ENCODE measurements at regions not wholly inside any gene's neighbourhood (a gene's known extent, or its start where the extent isn't known, plus 50 kb on each side); places are given as distances from the start of the nearest gene placed in this dataset.

DNA sequence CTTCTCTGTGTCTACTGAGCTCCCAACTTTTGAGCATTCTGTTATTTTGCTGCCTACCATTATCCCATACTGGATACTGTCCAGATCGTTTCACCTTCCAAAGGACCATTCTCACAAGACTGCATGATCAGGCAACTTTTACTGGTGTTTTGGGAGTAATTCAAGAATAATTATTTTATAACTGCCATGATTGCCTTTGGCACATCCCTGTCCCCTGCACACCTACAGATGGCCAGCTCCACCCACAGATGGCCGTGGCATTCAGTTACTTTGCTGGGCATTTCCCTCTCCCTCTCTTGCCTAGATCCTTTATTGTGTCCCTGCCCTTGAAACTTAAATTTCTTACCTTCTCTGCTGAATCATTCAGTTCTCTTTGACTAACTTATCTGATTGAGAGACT is 263.9 kb downstream of the DIPK2A start:
- no peak for DNase-seq

DNA sequence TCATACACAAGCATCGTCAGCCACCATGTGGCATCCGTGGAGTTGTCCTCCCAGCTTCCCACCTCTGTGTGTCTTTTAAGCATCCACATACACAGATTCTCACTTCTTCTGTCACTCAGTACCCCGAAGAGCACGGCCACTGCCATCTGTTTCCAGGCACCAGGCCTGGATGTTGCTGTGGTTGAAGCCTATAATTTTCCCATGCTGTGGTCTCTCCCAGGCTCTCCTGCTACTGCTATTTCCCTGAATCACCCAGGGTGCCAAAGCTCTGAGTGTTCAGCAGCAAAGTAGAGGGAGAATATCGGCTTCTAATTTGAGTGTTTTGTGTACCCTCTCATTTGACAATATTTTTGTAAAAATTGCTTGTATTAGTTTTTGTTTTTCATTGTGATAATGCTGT is 265.7 kb downstream of the DIPK2A start:
- no peak for DNase-seq

DNA sequence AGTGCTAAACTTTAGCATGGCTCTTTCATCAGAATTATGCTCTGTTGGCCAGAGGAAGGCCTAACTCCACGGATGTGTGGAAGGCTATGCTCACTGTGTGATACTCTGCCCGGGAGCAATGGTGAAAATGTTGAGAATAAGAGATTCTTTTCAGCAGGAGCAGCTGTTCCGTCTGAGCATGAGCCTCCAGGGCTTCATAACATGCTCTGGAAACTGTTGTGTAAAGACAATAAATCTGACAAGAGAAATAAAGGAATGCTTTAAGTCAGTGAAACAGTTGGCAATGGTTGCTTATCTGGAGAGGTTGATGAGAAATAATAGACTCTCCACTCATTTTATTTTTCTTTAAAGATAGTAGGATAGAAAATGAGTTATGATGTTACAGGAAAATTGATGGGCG is 269.8 kb downstream of the DIPK2A start:
- peak; percentile 17 for DNase-seq

DNA sequence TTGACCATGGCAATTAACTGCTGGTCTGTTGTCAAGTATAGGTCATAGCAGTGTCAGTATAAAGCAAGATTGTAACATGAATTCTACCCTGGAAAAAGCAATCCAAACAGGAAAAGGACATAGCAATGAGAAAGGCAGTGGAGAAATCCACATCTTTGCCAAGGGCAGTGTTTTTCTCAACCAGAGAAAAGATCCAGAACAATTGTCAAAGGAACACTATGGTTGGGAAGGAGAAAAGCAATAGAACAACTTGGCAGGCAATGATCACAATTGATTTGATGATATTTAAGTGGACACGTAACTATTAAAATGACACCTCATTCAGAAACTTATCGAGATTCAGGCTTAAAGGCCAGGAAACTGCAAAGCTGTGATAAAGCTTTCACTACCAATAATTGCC is 271.1 kb downstream of the DIPK2A start:
- no peak for DNase-seq

DNA sequence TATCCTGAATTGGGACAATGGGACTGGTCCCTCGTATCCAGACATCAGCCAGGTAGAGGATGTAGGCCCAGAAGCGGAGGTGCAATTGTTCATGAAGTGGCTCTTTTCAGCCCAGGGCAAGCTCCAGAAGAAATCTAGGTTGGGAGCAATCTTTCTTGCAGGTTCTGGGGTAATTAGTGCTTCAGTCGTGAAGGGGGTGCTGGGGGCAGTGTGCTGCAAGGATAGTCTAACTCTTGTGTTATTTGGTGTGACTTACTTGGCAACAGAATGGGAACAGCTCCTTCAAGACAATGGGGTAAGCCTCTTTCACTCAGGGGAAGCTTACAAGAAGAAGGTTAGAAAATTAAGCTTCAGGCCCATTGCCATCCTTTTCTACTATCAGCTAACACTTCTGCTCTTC is 273.0 kb downstream of the DIPK2A start:
- DNase-seq = no peak

DNA sequence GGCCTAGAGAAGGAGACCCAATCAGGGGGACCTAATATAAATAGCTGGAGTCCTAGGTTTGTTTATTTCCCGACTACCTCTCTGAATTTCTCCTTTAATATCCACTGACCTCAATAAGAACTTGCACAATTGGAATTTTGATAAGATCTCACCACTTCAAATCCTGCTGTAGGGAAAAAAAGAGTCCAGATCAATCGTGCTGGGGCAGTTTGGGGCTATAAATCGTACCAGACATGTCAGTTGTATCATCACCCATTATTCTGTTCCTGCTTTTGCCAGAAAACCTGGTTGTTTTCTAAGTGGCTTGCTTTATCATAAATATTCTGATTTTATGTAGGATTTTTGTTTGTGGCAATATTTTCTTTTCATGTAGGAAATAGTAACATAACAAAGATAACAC is 281.3 kb downstream of the DIPK2A start:
- DNase-seq = no peak

DNA sequence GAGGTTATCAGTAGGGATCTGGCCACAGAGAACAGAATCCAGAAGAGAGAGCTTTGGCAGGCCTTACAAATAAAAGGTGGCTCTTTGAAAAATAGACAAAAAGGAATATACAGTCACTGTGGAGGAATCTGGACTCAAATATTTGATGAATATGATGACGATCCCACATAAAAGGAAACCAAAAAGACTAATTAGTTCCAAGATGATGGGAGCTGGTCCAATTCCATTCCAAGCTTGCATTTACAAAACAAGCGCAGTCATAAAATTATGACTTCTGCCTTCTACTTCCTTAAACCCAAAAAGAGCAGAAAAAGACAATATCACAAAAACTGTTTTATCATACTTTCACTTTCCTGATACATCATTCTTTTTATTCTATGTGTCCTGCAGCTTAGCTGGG is 285.8 kb downstream of the DIPK2A start:
- DNase-seq = peak; percentile 39

DNA sequence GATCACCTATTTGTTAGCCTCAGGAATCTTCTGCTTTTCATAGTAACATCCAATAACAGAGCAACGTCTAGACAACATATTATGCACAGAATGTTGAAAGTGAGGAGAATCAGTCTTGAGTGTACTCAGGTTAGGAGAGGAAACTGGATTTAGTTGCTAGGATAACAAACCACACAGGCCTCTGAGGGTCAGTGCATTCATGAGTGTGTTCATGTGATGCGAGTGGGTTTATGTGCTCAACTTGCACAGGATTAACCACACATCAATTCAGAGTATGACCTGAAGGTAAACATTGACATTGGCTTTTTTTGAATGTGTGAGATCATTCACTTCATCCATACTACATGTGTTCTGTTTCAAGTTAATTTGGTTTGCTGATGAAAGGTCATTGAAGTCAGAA is 287.6 kb downstream of the DIPK2A start:
- DNase-seq = no peak

DNA sequence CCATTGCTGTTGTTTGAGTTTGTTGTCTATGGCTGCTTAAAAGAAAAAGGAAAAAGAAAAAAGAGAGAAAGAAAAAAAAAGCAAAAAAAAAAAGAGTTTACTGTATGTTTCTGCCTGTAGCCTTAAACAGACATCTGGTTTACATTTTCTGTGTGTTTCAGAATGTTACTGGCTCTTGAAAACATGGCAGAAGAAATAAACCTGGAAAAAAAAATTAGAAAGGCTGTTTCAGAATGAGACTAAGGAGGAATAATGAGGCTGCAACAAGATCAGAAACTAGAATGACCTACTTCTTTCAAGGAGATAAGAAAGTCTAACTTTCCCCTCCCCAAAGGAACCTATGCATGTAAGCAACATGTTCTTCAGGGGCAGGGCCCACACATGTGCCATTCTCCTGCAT is 292.1 kb downstream of the DIPK2A start:
- DNase-seq = no peak

DNA sequence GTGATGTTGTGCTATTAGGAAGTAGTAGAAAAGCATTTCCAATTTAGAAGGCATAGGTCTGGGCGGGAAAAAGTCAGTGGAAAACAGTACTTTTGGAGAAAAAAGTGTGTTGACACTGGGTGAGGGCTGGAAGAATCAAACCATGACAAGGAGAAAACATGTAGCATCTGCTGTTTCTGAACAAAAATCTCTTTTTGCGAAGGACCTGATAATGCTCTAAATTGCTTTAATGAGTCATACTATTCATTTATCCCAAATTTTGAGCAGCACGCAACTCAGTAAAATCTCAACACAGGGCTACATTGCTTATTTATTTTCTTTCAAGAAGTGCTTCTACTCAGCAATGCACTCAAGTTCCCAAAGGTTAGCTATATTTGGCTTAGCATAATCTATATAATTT is 292.7 kb downstream of the DIPK2A start:
- DNase-seq = no peak

DNA sequence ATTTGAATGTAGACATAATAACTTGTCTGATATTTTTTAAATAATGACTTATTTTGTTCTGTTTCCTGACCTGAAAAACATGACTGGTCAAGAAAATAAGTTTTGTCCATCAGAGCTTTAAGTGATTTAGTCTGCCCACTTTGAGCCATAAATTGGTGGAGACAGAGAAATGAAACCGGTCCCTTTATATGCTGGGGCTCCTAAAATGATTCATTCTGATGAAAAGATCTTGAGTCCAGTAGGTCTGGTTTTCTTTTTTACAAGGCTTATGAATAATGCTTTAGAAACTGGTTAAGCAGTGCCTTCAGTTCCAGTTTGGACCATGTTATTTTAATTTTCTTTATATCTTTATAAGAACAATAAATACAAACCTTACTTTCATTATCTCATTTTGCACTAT is 293.2 kb downstream of the DIPK2A start:
- no peak for DNase-seq

DNA sequence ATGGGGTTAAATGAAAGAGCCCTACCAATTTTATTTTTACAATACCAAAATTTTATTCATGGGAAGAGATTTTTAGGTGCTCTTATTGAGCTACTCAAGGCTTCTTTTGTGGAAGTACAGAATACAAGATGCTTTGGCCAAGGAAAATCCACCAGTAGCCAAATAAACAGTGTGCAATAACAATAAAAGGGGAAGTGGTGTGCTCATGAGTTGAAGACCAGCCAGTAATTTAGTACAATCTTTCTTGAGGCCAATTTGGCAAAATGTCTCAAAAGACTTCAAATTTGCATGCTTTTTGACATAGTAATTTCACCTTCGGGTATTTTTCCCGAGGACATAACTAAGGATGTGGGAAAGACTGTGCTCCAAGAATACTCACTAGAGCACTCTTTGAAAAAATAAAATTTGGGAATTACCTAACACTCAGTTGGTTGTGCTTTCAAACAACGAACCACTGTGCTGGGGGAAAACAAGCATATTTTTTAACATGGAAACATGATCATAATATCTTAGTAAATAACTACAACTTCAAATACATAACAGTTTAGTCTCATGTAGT is 294.0 kb downstream of the DIPK2A start:
- DNase-seq = no peak

DNA sequence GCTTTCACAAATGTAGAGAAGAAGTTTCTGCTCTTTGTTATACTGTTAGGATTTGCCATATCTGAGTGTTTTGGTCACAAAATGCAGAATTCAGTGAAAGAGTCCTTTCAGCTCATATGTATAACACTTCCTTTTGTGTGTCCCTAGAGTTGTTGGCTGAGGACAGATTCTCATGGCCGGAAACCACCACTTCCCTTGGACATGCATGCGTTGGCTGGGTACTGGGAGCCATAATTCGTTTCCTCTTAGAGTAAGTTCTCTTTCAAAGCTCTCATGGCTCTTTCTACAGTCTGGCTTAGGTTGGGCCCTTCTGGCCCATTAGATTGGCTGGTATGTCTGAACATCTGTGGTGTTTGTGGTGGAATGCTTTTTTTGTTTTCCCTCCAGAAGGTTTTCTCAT is 298.5 kb downstream of the DIPK2A start:
- DNase-seq = no peak

DNA sequence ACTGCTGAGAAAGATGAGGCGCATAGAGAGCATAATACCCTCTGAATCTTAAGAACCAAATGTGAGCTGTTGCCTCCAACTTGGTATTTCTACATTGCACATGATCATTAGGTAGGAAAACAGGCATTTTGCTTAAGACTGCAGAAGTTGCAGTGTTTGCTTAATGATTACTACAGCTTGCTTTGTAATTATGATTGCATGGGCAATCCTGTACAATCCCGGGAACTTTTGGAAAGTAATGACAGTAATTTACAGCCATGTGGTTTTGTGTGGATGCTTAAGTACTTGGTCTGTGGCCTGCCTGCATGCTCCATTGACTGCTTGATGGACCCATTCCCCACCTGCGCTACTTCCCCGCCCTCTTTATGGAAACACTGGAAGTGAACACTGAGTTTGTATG is 301.1 kb downstream of the DIPK2A start:
- DNase-seq = peak; percentile 31

DNA sequence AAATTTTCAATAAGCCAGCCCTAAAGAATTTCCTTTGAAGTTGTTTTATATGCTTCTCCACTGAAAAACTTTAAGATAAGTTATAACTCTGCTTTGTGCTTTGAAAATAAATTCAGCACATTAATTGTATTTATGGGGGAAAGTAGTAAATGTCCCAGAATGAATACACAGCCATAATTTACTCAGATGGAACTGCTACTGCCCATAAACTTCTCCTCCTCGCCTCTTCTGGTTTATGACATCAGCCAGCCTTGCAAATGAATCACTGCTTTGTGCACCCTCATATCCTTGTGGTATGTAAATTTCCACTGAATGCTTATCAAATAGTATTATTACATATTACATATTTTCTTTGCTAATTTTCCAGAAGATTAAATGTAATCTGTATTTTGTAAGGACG is 302.0 kb downstream of the DIPK2A start:
- DNase-seq = peak; percentile 62

DNA sequence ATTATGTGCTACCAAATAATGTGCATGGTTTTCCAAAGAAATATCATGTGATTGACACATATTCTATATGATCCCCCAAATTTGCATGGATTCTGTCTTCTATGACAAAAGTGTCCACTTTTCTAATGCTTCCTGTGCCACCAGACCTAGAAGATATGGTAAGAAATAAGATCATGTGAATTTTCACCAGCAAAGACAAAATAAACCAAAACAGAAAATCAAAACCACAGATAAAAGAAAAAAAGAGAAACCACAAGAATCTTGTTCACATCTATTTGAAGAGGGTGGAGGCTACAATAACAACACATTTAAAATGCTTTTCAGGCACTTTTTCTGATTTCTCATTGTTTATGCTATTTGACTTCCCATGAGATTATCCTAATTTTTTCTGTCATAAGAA is 303.4 kb downstream of the DIPK2A start:
- no peak for DNase-seq

DNA sequence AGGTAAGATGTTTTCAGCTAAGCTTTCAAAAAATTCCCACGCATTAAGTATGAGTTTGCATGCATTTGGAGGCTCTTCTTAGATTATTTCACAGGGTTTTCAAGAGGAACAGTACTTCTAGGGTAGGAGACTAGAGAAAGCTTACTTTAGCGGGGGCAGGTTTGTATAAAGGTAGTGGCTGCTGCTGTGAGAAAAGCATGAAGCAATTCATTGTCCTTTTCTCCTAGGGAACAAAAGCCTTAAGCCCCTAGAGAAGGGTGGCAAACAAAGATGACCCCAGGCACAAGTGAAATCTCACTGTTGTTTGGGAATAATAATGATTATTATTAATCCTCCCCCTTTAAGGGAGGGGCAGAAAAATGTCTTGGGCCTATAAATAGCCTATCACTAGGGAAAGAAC is 310.7 kb downstream of the DIPK2A start:
- no peak for DNase-seq

DNA sequence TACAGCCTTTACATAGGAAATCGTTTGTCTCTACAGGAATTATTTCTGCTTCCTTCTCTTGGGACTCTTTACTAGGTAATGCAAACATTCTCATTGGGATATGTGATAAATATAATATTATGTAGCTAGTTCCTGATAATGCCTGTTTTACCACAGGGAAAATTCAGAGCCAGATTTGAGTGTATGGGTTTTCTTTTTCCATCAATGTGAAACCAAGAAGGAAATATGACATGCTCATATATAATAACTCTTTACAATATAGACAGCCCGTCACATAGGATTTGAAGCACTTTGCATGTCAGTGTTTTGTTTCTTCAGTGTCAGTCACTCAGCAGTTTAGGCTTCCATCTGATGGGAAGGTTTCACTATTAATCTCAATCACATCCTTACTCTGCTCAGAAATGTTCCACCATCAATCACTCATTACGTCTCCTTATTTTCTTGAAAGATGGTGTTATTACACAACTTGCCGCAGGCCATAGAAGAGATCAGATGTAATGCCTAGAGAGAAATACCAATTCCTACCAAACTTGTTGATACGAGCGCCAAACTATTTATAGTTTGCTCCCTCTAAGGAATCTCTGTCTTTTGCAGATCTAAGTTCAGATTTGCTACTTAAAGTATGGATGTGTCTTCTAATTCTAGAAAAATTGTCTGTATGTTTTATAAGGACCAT is 314.8 kb downstream of the DIPK2A start:
- DNase-seq = no peak

DNA sequence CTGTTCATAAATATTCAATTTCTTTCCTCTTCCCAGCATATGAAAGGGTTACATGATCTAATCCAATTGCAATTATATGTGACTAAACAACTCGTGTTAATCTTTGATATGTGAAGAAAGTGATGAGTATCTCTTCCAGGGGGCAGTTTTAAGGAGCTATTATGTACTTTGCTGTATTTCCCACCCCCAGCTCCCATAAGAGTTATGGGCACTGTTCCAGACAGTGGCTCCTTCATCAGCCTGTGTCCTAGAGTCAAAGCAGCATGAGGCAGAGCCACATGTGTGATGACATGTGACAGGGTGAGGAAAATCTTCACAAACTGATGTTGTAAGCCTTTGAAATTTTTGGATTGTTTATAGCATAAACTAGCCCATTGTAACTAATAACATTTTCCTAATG is 315.4 kb downstream of the DIPK2A start:
- no peak for DNase-seq

DNA sequence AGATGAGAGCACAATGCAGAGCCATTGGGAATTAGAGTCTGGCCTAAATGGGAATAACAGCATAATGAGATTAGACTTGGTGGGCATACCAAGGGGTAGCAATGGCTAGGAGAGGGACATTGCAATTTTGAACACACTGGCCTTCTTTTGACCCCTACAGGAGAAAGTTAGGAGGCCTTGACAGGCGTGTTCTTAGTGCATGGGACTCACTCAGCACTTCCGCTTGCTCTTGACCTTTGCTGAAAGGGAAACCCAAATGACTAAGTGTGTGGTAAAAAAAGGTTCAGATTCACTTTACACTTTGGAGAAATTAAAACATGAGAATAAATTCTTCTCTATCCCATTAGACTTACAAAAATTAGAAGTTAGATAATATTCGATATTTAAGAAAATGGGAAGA is 317.4 kb downstream of the DIPK2A start:
- no peak for DNase-seq

DNA sequence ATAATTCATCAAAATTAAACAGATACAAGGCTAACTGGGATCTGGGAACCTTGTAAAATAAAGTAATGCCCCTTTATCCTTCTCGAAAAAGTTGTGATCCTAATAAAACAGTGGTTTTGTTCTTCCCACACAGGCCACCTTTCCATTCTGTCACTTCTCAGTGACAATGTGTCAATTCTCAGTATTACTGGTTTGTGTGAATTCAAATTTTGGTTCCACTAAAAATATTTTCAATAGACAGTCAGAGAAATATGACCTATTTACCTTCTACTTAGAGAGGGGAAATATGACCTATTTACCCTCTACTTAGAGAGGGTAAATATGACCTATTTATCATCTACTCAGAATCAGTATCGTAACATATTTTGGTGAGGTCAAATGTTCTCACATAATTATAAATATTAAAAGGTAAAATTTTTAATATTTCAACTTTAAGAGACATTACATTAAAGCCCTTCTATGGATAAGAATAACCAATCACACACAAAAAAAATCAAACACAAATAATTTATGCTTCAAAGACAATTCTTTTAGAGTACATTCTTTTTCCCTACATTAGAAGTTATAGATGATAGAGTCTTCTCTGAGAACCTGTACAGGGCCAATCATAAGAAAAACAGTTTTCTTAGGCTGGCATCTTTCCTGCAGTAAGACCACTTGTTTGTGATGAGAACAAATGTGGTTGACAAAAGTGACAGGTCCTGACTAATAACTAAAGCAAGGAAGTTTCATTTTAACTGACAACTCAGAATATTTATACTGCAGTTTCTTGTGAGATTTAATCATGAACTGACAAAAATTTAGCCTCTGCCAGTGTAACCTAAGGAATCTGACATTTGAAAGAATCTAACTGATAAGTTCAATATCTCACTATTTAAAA is 323.3 kb downstream of the DIPK2A start:
- no peak for DNase-seq

DNA sequence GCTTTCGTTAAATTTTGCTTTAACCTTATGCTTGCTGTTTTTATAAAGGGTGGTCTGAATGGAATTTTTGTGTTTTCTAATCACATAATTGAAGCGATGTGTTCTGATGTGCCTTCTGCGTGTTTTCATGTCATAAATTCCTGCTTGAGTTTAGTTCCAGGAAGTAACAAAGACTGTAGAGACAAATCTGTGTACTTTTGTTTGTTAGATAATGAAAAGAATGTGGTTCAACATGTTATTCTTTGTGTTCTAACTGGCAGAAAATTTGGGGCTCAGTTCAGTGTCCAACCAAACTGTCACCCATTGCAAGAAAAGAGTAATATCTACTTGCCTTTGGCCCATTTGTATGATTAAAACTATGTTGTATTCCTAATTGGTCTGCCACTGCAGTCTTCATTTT is 324.0 kb downstream of the DIPK2A start:
- no peak for DNase-seq

DNA sequence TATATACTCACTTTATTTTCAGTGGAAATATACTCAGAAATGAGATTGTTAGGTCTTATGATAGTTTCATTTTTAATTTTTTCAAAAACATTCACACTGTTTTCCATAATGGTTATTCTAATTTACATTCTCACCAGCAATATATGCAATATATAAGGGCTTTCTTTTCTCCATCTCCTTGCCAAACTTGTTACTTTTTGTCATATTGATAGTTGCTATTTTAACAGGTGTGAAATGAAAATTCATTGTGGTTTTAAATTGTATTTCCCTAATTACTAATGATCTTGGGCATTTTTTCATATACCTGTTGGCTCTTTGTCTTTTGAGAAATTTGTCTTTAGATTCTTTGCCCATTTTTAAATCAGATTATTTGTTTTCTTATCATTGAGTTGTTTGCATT is 325.2 kb downstream of the DIPK2A start:
- DNase-seq = no peak

DNA sequence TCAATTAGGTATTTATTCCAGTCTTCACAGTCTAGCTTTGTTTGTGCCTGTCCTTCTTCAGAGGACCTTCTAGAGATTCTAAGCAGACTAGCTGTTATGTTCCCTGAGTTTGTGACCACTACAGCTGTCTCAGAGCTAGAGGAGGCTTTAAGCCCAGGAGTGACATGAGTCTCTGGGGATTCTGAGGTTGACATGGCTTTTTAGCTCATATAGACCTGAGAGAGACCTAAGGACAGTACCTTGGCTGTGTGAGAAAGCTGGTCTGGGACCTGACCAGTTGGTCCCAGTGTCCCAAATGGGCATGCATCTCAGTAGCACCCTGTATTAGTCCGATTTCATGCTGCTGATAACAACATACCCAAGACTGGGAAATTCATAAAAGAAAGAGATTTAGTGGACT is 330.2 kb downstream of the DIPK2A start:
- DNase-seq = no peak

All from fibroblast of skin of abdomen (primary cell).